ENCODE measurements at regions not wholly inside any gene's neighbourhood (a gene's known extent, or its start where the extent isn't known, plus 50 kb on each side); places are given as distances from the start of the nearest gene placed in this dataset.

GRCh38 chr12:107366322-107366721, 273.0 kb upstream of the CRY1 start:
- no peak for TF ChIP-seq FOS (IDR thresholded peaks at IDR 0.05; ENCODE audit: borderline replicate concordance, insufficient read depth, low read length)
- no peak for TF ChIP-seq CTCF (IDR thresholded peaks at IDR 0.05; ENCODE audit: extremely low read depth in 1 of 2, insufficient read depth in 1 of 2, low read depth in 1 of 2, low read length in 2 of 2)
- TF ChIP-seq POLR2A (IDR thresholded peaks at IDR 0.05; ENCODE audit: low read depth, low read length) = no peak
- no peak for TF ChIP-seq EZH2 (IDR thresholded peaks at IDR 0.05; ENCODE audit: borderline replicate concordance, low read depth, low read length, severe bottlenecking)
- no peak for TF ChIP-seq JUN (IDR thresholded peaks at IDR 0.05; ENCODE audit: borderline replicate concordance, insufficient read depth, insufficient read length, low read depth)
- TF ChIP-seq MAX (IDR thresholded peaks at IDR 0.05; ENCODE audit: insufficient read depth, insufficient read length) = no peak
- no peak for TF ChIP-seq MYC (IDR thresholded peaks at IDR 0.05; ENCODE audit: low read depth, low read length)
- TF ChIP-seq POLR2AphosphoS5 (IDR thresholded peaks at IDR 0.05; ENCODE audit: insufficient read depth, low read depth, low read length) = no peak
- no peak for TF ChIP-seq GATA2 (IDR thresholded peaks at IDR 0.05; ENCODE audit: insufficient read depth, insufficient read length, low read depth, low read length)
